ENCODE measurements at regions not wholly inside any gene's neighbourhood (a gene's known extent, or its start where the extent isn't known, plus 50 kb on each side); places are given as distances from the start of the nearest gene placed in this dataset.

GRCh38 chr12:24553259-24553658, 395.6 kb downstream of the BCAT1 start:
- H3K79me2 ChIP-seq (ENCODE audit: low read length) = peaks cover 100% of the 10 kb centered on the region
- H3K9ac ChIP-seq (ENCODE audit: low read length) = no peak overlapping the region
- no peak overlapping the region for H3K27ac ChIP-seq (ENCODE audit: low read length)
- TF ChIP-seq, protein P1, sequence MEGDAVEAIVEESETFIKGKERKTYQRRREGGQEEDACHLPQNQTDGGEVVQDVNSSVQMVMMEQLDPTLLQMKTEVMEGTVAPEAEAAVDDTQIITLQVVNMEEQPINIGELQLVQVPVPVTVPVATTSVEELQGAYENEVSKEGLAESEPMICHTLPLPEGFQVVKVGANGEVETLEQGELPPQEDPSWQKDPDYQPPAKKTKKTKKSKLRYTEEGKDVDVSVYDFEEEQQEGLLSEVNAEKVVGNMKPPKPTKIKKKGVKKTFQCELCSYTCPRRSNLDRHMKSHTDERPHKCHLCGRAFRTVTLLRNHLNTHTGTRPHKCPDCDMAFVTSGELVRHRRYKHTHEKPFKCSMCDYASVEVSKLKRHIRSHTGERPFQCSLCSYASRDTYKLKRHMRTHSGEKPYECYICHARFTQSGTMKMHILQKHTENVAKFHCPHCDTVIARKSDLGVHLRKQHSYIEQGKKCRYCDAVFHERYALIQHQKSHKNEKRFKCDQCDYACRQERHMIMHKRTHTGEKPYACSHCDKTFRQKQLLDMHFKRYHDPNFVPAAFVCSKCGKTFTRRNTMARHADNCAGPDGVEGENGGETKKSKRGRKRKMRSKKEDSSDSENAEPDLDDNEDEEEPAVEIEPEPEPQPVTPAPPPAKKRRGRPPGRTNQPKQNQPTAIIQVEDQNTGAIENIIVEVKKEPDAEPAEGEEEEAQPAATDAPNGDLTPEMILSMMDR (IDR thresholded peaks at IDR 0.05; ENCODE audit: low read depth, low read length) = no peak
- no peak for TF ChIP-seq EZH2phosphoT487 (IDR thresholded peaks at IDR 0.05; ENCODE audit: low read depth)
- peaks cover 90% of the 10 kb centered on the region for H3K36me3 ChIP-seq (replicated peaks; ENCODE audit: low read depth, low read length)
- H3K4me1 ChIP-seq (ENCODE audit: low read length) = peaks cover 25% of the 10 kb centered on the region
- H3K4me3 ChIP-seq (ENCODE audit: low read length) = no peak overlapping the region
- peaks cover 3% of the 10 kb centered on the region for H4K20me1 ChIP-seq (ENCODE audit: insufficient read depth, low read length)
- peaks cover 22% of the 10 kb centered on the region for H3K9me3 ChIP-seq (ENCODE audit: insufficient read depth, low read length)
- H3K27me3 ChIP-seq (ENCODE audit: low read depth, low read length) = no peaks in the 10 kb centered on the region
- no peak overlapping the region for H2AFZ ChIP-seq (ENCODE audit: low read depth, low read length)
- H3K4me2 ChIP-seq (ENCODE audit: low read length) = peak overlapping the region; percentile 27; the same call in 1 of the 2 replicates

- H3K4me1 ChIP-seq (ENCODE audit: low read length) = peaks cover 23% of the 10 kb centered on the region
- H3K27me3 ChIP-seq (ENCODE audit: low read depth, low read length) = no peaks in the 10 kb centered on the region
- H4K20me1 ChIP-seq (ENCODE audit: insufficient read depth, low read length) = peaks cover 14% of the 10 kb centered on the region
- TF ChIP-seq EZH2phosphoT487 (IDR thresholded peaks at IDR 0.05; ENCODE audit: low read depth) = no peak
- TF ChIP-seq, protein P1 (IDR thresholded peaks at IDR 0.05; ENCODE audit: low read depth, low read length) = no peak
- H3K4me3 ChIP-seq (ENCODE audit: low read length) = no peak overlapping the region
- no peak overlapping the region for H3K4me2 ChIP-seq (ENCODE audit: low read length)
- peaks cover 89% of the 10 kb centered on the region for H3K36me3 ChIP-seq (replicated peaks; ENCODE audit: low read depth, low read length)
- H2AFZ ChIP-seq (ENCODE audit: low read depth, low read length) = no peak overlapping the region
- no peak overlapping the region for H3K27ac ChIP-seq (ENCODE audit: low read length)
- H3K9ac ChIP-seq (ENCODE audit: low read length) = no peak overlapping the region
- H3K9me3 ChIP-seq (ENCODE audit: insufficient read depth, low read length) = peaks cover 22% of the 10 kb centered on the region
- peaks cover 99% of the 10 kb centered on the region for H3K79me2 ChIP-seq (ENCODE audit: low read length)
Observed at GRCh38 chr12:24551163-24551786, 397.6 kb downstream of the BCAT1 start.

GRCh38 chr12:24550609-24551008, 398.3 kb downstream of the BCAT1 start:
- Histone ChIP-seq H3K27me3 (ENCODE audit: low read depth, low read length) (no peaks in the 10 kb centered on the region), H3K9me3 (ENCODE audit: insufficient read depth, low read length) (peaks cover 22% of the 10 kb centered on the region), H3K36me3 (replicated peaks; ENCODE audit: low read depth, low read length) (peaks cover 89% of the 10 kb centered on the region), H3K4me2 (ENCODE audit: low read length) (no peak overlapping the region), H3K27ac (ENCODE audit: low read length) (no peak overlapping the region), H4K20me1 (ENCODE audit: insufficient read depth, low read length) (peaks cover 18% of the 10 kb centered on the region), H3K4me3 (ENCODE audit: low read length) (no peak overlapping the region), H2AFZ (ENCODE audit: low read depth, low read length) (no peak overlapping the region), H3K9ac (ENCODE audit: low read length) (no peak overlapping the region), H3K79me2 (ENCODE audit: low read length) (peaks cover 99% of the 10 kb centered on the region), H3K4me1 (ENCODE audit: low read length) (peaks cover 19% of the 10 kb centered on the region)
- TF ChIP-seq, protein P1 (IDR thresholded peaks at IDR 0.05; ENCODE audit: low read depth, low read length) = no peak
- TF ChIP-seq EZH2phosphoT487 (IDR thresholded peaks at IDR 0.05; ENCODE audit: low read depth) = no peak

DNA sequence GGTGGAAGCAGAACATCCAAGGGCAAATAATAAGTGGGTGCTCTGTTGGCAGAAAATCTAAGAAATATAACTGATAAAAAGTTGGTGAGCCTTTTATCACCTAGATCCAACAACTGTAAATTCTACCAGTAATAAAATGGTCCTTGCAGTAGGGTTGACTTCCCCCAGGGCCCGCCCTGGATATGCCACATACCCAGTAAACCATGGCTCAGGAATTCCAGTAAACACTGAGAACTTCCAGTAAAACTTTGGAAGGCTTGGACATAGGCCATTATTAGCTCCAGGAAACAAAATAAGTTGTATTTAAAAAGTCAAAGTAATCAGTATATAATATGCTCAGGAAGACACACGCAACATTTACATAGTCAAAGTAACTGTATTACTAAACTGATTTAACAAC, 402.2 kb downstream of the BCAT1 start:
- TF ChIP-seq, protein P1 (IDR thresholded peaks at IDR 0.05; ENCODE audit: low read depth, low read length) = no peak
- no peak for TF ChIP-seq EZH2phosphoT487 (IDR thresholded peaks at IDR 0.05; ENCODE audit: low read depth)
- H3K4me3 ChIP-seq (ENCODE audit: low read length) = no peak overlapping the region
- H3K27me3 ChIP-seq (ENCODE audit: low read depth, low read length) = no peaks in the 10 kb centered on the region

More for the DNA sequence above, 402.2 kb downstream of the BCAT1 start:
- no peak overlapping the region for H3K27ac ChIP-seq (ENCODE audit: low read length)
- peaks cover 19% of the 10 kb centered on the region for H4K20me1 ChIP-seq (ENCODE audit: insufficient read depth, low read length)
- H3K9me3 ChIP-seq (ENCODE audit: insufficient read depth, low read length) = no peaks in the 10 kb centered on the region
- H3K79me2 ChIP-seq (ENCODE audit: low read length) = peaks cover 99% of the 10 kb centered on the region
- no peak overlapping the region for H3K4me2 ChIP-seq (ENCODE audit: low read length)
- H3K4me1 ChIP-seq (ENCODE audit: low read length) = peaks cover 3% of the 10 kb centered on the region; the same call in 1 of the 2 replicates
- H2AFZ ChIP-seq (ENCODE audit: low read depth, low read length) = no peak overlapping the region
- H3K9ac ChIP-seq (ENCODE audit: low read length) = no peak overlapping the region
- H3K36me3 ChIP-seq (replicated peaks; ENCODE audit: low read depth, low read length) = peaks cover 61% of the 10 kb centered on the region

Measured in OCI-LY3 (cell line).